GM13976 (cell line): ENCODE measurements at regions not wholly inside any gene's neighbourhood (a gene's known extent, or its start where the extent isn't known, plus 50 kb on each side); places are given as distances from the start of the nearest gene placed in this dataset.

ENCODE experiments used
- DNase-seq: peaks from one replicate; pipeline ENCODE4 v3.0.0; 2012; ENCODE audit warnings: low spot score
- CTCF ChIP-seq: IDR thresholded peaks from 2 replicates; pipeline ENCODE4 v1.5.1; 2012; ENCODE audit warnings: borderline replicate concordance, mild to moderate bottlenecking; ENCODE audit not compliant: insufficient read depth; ENCODE audit errors: extremely low read depth, missing control alignments, control extremely low read depth
- in situ Hi-C: fragments of 300-500 bp; cut with MboI; formaldehyde crosslinking; loops from one replicate; pipeline ENCODE4 v1.12.0; 2022; ENCODE audit warnings: low sequenced_read_pairs, mixed read lengths, inconsistent platforms; ENCODE audit not compliant: unreplicated experiment

DNA sequence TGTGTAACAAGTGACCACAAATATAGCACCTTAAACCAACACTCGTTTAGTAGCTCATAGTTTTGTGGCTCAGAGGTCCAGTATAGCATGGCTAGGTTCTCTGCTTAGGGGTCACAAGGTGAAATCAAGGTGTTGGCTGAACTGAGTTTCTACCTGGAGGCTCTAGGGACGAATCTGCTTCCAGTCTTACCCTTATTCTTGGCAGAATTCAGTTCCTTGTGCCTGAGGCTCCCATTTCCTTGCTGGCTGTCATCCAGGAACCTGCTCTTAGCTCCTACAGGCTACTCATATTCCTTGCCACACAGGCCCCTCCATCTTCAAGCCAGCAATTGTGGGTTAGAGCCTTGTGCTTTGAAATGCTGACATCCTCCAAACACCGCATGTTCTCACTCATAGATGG is 212.3 kb upstream of the CDH13 start:
- TF ChIP-seq CTCF = no peak
- in situ Hi-C loops = no loop called here
- no peak for DNase-seq

DNA sequence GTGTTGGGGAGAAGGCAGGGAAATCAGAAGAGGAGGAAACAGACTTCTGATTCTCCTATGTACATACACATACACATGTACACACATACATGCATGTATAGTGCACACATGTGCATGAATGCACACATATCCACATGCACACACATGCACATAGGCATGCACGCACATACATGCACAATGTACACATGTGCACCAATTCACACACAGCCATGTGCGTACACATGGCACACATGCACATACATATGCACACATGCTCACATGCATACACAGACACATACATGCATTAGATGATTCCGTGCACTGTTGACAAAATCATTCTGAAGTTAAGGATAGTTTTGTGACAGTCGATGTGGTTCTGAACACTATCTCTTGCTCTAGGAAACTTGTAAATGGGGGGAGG is 214.0 kb upstream of the CDH13 start:
- in situ Hi-C loops = no loop called here
- no peak for DNase-seq
- TF ChIP-seq CTCF = no peak

- no peak for DNase-seq
- in situ Hi-C loops = no loop called here
- no peak for TF ChIP-seq CTCF
These were observed 221.0 kb upstream of the CDH13 start for GRCh38 chr16:82405736-82406135.

GRCh38 chr16:82404586-82405315 is 222.0 kb upstream of the CDH13 start:
- in situ Hi-C loops = no loop called here
- TF ChIP-seq CTCF = no peak
- no peak for DNase-seq

- no peak for TF ChIP-seq CTCF
- no peak for DNase-seq
- in situ Hi-C loops = no loop called here
These were observed 224.0 kb upstream of the CDH13 start for GRCh38 chr16:82402665-82403218.

DNA sequence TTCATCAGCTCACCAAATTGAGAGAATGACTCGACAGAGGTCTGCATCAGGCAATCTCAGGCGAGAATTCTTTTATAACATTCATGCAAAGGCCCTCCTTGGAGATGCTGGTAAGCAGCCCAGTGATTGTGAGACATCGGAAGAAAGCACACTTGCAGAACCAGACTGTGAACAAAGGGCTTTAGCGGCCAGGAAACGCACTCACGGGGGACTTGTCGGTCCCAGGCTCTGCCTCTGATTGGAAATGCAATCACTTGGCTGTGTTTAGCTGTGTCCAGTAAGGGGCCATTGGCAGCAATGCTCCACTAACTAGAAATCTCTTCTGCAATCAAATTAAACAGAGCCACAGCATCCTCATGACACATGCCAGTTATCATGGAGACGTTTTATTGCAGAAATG is 226.7 kb upstream of the CDH13 start:
- DNase-seq = no peak
- TF ChIP-seq CTCF = no peak
- in situ Hi-C loops = no loop called here
